ENCODE measurements at regions not wholly inside any gene's neighbourhood (a gene's known extent, or its start where the extent isn't known, plus 50 kb on each side); places are given as distances from the start of the nearest gene placed in this dataset.
"Not testable (repeated sequence)": the region's sequence is repeated elsewhere in the genome, so short reads cannot be mapped to it uniquely, and the experiment has no call there.

- DNase-seq: peak; percentile 66
Observed at GRCh38 chr16:29271721-29272675, 134.5 kb downstream of the NPIPB11 start.

- not testable (repeated sequence) for DNase-seq
Observed at GRCh38 chr16:29270923-29271322, 135.6 kb downstream of the NPIPB11 start.

- not testable (repeated sequence) for DNase-seq
Observed at GRCh38 chr16:29270033-29270432, 136.5 kb downstream of the NPIPB11 start.

- DNase-seq: peak; percentile 87
Observed at GRCh38 chr16:29269192-29269811, 137.2 kb downstream of the NPIPB11 start.

GRCh38 chr16:29268785-29269191, 137.7 kb downstream of the NPIPB11 start:
- peak; percentile 26 for DNase-seq

- DNase-seq: not testable (repeated sequence)
Observed at GRCh38 chr16:29268348-29268747, 138.2 kb downstream of the NPIPB11 start.

GRCh38 chr16:29267891-29268290, 138.6 kb downstream of the NPIPB11 start:
- DNase-seq: not testable (repeated sequence)

GRCh38 chr16:29267055-29267619, 139.4 kb downstream of the NPIPB11 start:
- DNase-seq: not testable (repeated sequence)

GRCh38 chr16:29266612-29267011, 139.9 kb downstream of the NPIPB11 start:
- DNase-seq: peak; percentile 71

- peak; percentile 96 for DNase-seq
Observed at GRCh38 chr16:29265255-29265853, 141.2 kb downstream of the NPIPB11 start.

- DNase-seq: not testable (repeated sequence)
Observed at GRCh38 chr16:29264080-29264837, 142.3 kb downstream of the NPIPB11 start.

- not testable (repeated sequence) for DNase-seq
Observed at GRCh38 chr16:29262725-29263124, 143.8 kb downstream of the NPIPB11 start.

- DNase-seq: not testable (repeated sequence)
Observed at GRCh38 chr16:29261427-29262248, 144.9 kb downstream of the NPIPB11 start.

- not testable (repeated sequence) for DNase-seq
Observed at GRCh38 chr16:29260683-29261426, 145.7 kb downstream of the NPIPB11 start.

GRCh38 chr16:29259635-29260457, 146.7 kb downstream of the NPIPB11 start:
- DNase-seq: not testable (repeated sequence)

GRCh38 chr16:29258946-29259634, 147.4 kb downstream of the NPIPB11 start:
- DNase-seq: not testable (repeated sequence)

GRCh38 chr16:29257419-29258336, 148.8 kb downstream of the NPIPB11 start:
- peak; percentile 27 for DNase-seq

GRCh38 chr16:29256501-29256981, 150.0 kb downstream of the NPIPB11 start:
- DNase-seq: no peak
